K562 (cell line): ENCODE measurements at regions not wholly inside any gene's neighbourhood (a gene's known extent, or its start where the extent isn't known, plus 50 kb on each side); places are given as distances from the start of the nearest gene placed in this dataset.

Experiments
- ATAC-seq: fragments of 200-7000 bp; cut with Tn5 transposase; 3 replicates; pipeline ENCODE4 v1.9.1; 2020; ENCODE audit warnings: moderate library complexity
- BruUV-seq: library from RNA; stranded (reverse); fragments of 400-500 nt; replicated peaks from 2 replicates; lab custom pipeline; 2021; lab: Mats Ljungman, UMichigan
- CTCF ChIA-PET: fragments of 300-600 bp; formaldehyde crosslinking; extraction: SDS; loops from one replicate; lab custom pipeline; 2021; ENCODE audit warnings: low intra/inter-chr PET ratio; lab: Yijun Ruan, JAX
- POLR2A ChIA-PET: fragments of 300-600, 350-650 bp; sonication (Branson Sonifier 250); formaldehyde crosslinking; extraction: SDS; loops from one replicate; lab custom pipeline; 2021; ENCODE audit warnings: antibody characterized with exemption, inconsistent platforms; lab: Yijun Ruan, JAX
- DNase-seq, 4 experiments: peaks; one replicate each; pipeline versions ENCODE4 v3.0.0 to v3.0.0-alpha.2; 2011 to 2018; ENCODE audit warnings: low spot score in 3 of 4, mixed read lengths in 3 of 4; ENCODE audit errors: extremely low read depth in 1 of 4
- FAIRE-seq: peaks from 2 replicates; lab custom pipeline; 2011; peaks lifted over from hg19 to GRCh38; lab: Jason Lieb, UNC
- H2AFZ ChIP-seq: 2 replicates; pipeline ENCODE4 v1.6.0; 2011; ENCODE audit warnings: low read depth, low read length, control low read depth, inconsistent platforms
- H3K27ac ChIP-seq: fragments of 200-600 bp; 3 replicates; pipeline ENCODE4 v1.8.0; 2011; ENCODE audit warnings: low read depth, mild to moderate bottlenecking, control low read depth, inconsistent platforms, low read length, moderate library complexity, mixed read lengths; ENCODE audit errors: extremely low read depth
- H3K27me3 ChIP-seq, 2 experiments: fragments of 300-600 bp in 1 of 2; 2 replicates in 1 of 2; 3 replicates in 1 of 2; pipeline versions ENCODE4 v1.6.0 to v1.8.0; 2011; ENCODE audit warnings: inconsistent platforms in 2 of 2, low read length in 2 of 2, mild to moderate bottlenecking in 1 of 2, mixed read lengths in 1 of 2, moderate library complexity in 1 of 2; ENCODE audit not compliant: control insufficient read depth in 2 of 2, insufficient read depth in 2 of 2
- H3K36me3 ChIP-seq: fragments of 300-600 bp; 3 replicates; pipeline ENCODE4 v1.8.0; 2011; ENCODE audit warnings: mild to moderate bottlenecking, low read length, inconsistent platforms; ENCODE audit not compliant: control insufficient read depth, insufficient read depth
- H3K4me1 ChIP-seq, 2 experiments: fragments of 200-600 bp in 1 of 2; replicated peaks in 1 of 2; 2 replicates in 1 of 2; 3 replicates in 1 of 2; pipeline versions ENCODE4 v1.5.1 to v1.8.0; 2011; ENCODE audit warnings: inconsistent platforms in 2 of 2, low read length in 2 of 2, mild to moderate bottlenecking in 1 of 2, mixed read lengths in 1 of 2, moderate library complexity in 1 of 2; ENCODE audit not compliant: control insufficient read depth in 2 of 2, insufficient read depth in 2 of 2
- H3K4me2 ChIP-seq: 2 replicates; pipeline ENCODE4 v1.6.1; 2011; ENCODE audit warnings: low read length, control low read depth, inconsistent platforms, mixed read lengths; ENCODE audit not compliant: insufficient read depth
- H3K4me3 ChIP-seq: fragments of 200-600 bp; sonication (generic), shearing (Covaris generic); 2 replicates; pipeline ENCODE4 v1.5.1; 2016; ENCODE audit warnings: control low read depth, inconsistent platforms
- H3K79me2 ChIP-seq: fragments of 200-600 bp; 3 replicates; pipeline ENCODE4 v1.8.0; 2011; ENCODE audit warnings: low read length, inconsistent platforms; ENCODE audit not compliant: control insufficient read depth, insufficient read depth
- H3K9ac ChIP-seq, 2 experiments: 2 replicates each; pipeline versions ENCODE4 v1.6.0 to v1.6.1; 2011; ENCODE audit warnings: low read depth in 2 of 2, low read length in 2 of 2, control low read depth in 1 of 2, inconsistent platforms in 1 of 2, mild to moderate bottlenecking in 1 of 2, mixed read lengths in 1 of 2; ENCODE audit not compliant: insufficient read depth in 1 of 2
- H3K9me1 ChIP-seq: one replicate; pipeline ENCODE4 v1.6.0; 2011; ENCODE audit warnings: inconsistent platforms, mild to moderate bottlenecking, low read length, moderate library complexity; ENCODE audit not compliant: control insufficient read depth, insufficient read depth
- H3K9me3 ChIP-seq: replicated peaks from 2 replicates; pipeline ENCODE4 v1.5.1; 2011; ENCODE audit warnings: low read depth, low read length, inconsistent platforms; ENCODE audit not compliant: control insufficient read depth, insufficient read depth
- H4K20me1 ChIP-seq: replicated peaks from 2 replicates; pipeline ENCODE4 v1.6.1; 2011; ENCODE audit warnings: low read length, inconsistent platforms, mixed read lengths; ENCODE audit not compliant: control insufficient read depth, insufficient read depth
- C11orf30 ChIP-seq: fragments of 450-650 bp; IDR thresholded peaks from 2 replicates; pipeline ENCODE4 v1.6.1; 2016; ENCODE audit warnings: low read depth, mild to moderate bottlenecking
- GATAD2B ChIP-seq: fragments of 450-650 bp; IDR thresholded peaks from 2 replicates; pipeline ENCODE4 v1.6.1; 2017; ENCODE audit warnings: mild to moderate bottlenecking, borderline replicate concordance
- PTBP1 ChIP-seq: fragments of 200-400 bp; formaldehyde crosslinking; IDR thresholded peaks from 2 replicates; pipeline ENCODE4 v1.6.1; 2017; ENCODE audit warnings: low read depth, low read length
- ZNF140 ChIP-seq: fragments of 250-450 bp; sonication (Bioruptor Pico); IDR thresholded peaks from 2 replicates; pipeline ENCODE4 v1.8.0; 2021; ENCODE audit warnings: moderate library complexity, mild to moderate bottlenecking, inconsistent platforms
- ZNF780A ChIP-seq: fragments of 250-450 bp; sonication (Bioruptor Pico); IDR thresholded peaks from 2 replicates; pipeline ENCODE4 v1.5.0; 2021; ENCODE audit warnings: mild to moderate bottlenecking
- WGBS: fragments of 100-300 bp; shearing (Covaris generic); methylation state at CpG from one replicate; pipeline ENCODE4 v1.1.6; 2016; ENCODE audit warnings: low coverage, mixed read lengths; ENCODE audit not compliant: insufficient coverage; ENCODE audit errors: missing lambda C conversion rate; 5-methylcytosine and 5-hydroxymethylcytosine counted together
- in situ Hi-C: fragments of 300-500 bp; cut with MboI; formaldehyde crosslinking; loops from 4 replicates; pipeline ENCODE4 v1.15.0; 2018; ENCODE audit warnings: inconsistent platforms, mixed read lengths
- intact Hi-C: fragments of 100-400 bp; cut with micrococcal nuclease; formaldehyde crosslinking; loops from 2 replicates; pipeline ENCODE4 v1.14.2; 2022
- TF ChIP-seq, protein P1 (sequence below), 2 experiments: fragments of 450-650 bp in 1 of 2; sonication (generic) in 1 of 2; formaldehyde crosslinking in 1 of 2; IDR thresholded peaks; 2 replicates each; pipeline versions ENCODE4 v1.7.1 to v1.9.0; 2016 to 2022; ENCODE audit warnings: inconsistent platforms in 1 of 2, mild to moderate bottlenecking in 1 of 2, missing genetic modification reagents in 1 of 2
- TF ChIP-seq, protein P2 (sequence below): fragments of 450-650 bp; conservative IDR thresholded peaks from 2 replicates; pipeline ENCODE4 v1.6.1; 2016; ENCODE audit warnings: missing genetic modification characterization, low read depth, mild to moderate bottlenecking, missing compliant biosample characterization, moderate library complexity

DNA sequence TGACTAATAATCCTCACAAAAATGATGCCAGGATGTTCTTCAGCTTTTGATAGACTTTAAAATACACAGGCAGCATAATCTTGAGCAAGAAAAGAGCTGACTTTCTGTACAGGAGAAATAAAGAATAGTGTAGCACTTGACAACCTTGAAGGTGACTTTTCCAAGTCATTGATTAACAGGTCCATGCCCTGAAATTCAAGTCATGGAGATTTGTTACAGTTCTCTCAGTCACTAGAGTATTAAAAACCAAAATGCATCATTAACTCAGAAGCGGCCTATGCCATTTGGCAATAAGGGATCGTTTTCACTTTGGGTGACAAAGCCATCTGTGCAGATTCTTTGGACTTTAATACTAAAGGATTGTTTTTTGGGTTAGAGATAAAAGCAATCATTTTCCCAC is 692.7 kb upstream of the SGO1 start:
- H3K9me3 ChIP-seq: 0 out of 2 replicates have a peak, but pooled peaks cover 2% of the 10 kb centered on the region
- H3K4me2 ChIP-seq: no peak overlapping the region
- no peak for DNase-seq
- H3K4me1 ChIP-seq: no peaks in the 10 kb centered on the region
- FAIRE-seq: no peak
- H3K9me1 ChIP-seq: no peaks in the 10 kb centered on the region
- H3K27ac ChIP-seq: no peak overlapping the region
- H2AFZ ChIP-seq: no peak overlapping the region
- 38% methylated on average over 2 of the region's 2 CpGs for WGBS
- ChIA-PET CTCF (no interaction called here), POLR2A (no interaction called here)
- in situ Hi-C loops (no loop called here), intact Hi-C loops (no loop called here)
- no peak for ATAC-seq
- no peaks in the 10 kb centered on the region for H3K36me3 ChIP-seq
- BruUV-seq: no TSS peak
- no peaks in the 10 kb centered on the region for H4K20me1 ChIP-seq
- no peaks in the 10 kb centered on the region for H3K27me3 ChIP-seq
- no peak overlapping the region for H3K4me3 ChIP-seq
- no peak overlapping the region for H3K9ac ChIP-seq
- no peaks in the 10 kb centered on the region for H3K79me2 ChIP-seq
- TF ChIP-seq, protein P1, sequence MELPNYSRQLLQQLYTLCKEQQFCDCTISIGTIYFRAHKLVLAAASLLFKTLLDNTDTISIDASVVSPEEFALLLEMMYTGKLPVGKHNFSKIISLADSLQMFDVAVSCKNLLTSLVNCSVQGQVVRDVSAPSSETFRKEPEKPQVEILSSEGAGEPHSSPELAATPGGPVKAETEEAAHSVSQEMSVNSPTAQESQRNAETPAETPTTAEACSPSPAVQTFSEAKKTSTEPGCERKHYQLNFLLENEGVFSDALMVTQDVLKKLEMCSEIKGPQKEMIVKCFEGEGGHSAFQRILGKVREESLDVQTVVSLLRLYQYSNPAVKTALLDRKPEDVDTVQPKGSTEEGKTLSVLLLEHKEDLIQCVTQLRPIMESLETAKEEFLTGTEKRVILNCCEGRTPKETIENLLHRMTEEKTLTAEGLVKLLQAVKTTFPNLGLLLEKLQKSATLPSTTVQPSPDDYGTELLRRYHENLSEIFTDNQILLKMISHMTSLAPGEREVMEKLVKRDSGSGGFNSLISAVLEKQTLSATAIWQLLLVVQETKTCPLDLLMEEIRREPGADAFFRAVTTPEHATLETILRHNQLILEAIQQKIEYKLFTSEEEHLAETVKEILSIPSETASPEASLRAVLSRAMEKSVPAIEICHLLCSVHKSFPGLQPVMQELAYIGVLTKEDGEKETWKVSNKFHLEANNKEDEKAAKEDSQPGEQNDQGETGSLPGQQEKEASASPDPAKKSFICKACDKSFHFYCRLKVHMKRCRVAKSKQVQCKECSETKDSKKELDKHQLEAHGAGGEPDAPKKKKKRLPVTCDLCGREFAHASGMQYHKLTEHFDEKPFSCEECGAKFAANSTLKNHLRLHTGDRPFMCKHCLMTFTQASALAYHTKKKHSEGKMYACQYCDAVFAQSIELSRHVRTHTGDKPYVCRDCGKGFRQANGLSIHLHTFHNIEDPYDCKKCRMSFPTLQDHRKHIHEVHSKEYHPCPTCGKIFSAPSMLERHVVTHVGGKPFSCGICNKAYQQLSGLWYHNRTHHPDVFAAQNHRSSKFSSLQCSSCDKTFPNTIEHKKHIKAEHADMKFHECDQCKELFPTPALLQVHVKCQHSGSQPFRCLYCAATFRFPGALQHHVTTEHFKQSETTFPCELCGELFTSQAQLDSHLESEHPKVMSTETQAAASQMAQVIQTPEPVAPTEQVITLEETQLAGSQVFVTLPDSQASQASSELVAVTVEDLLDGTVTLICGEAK (IDR thresholded peaks at IDR 0.05): no peak
- TF ChIP-seq, protein P1 (CRISPR knock-in tag; IDR thresholded peaks at IDR 0.05): no peak
- TF ChIP-seq GATAD2B: no peak
- TF ChIP-seq, protein P2, sequence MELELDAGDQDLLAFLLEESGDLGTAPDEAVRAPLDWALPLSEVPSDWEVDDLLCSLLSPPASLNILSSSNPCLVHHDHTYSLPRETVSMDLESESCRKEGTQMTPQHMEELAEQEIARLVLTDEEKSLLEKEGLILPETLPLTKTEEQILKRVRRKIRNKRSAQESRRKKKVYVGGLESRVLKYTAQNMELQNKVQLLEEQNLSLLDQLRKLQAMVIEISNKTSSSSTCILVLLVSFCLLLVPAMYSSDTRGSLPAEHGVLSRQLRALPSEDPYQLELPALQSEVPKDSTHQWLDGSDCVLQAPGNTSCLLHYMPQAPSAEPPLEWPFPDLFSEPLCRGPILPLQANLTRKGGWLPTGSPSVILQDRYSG (tag): no peak
- no peak for TF ChIP-seq PTBP1
- TF ChIP-seq C11orf30: no peak
- TF ChIP-seq ZNF140: no peak
- no peak for TF ChIP-seq ZNF780A (CRISPR knock-in tag)
